NCI-H226 (cell line): ENCODE measurements at regions not wholly inside any gene's neighbourhood (a gene's known extent, or its start where the extent isn't known, plus 50 kb on each side); places are given as distances from the start of the nearest gene placed in this dataset.
"Not testable (repeated sequence)": the region's sequence is repeated elsewhere in the genome, so short reads cannot be mapped to it uniquely, and the experiment has no call there.

ENCODE experiments used
- DNase-seq: peaks from one replicate; pipeline ENCODE4 v3.0.0-alpha.2; 2015

GRCh38 chr4:27668001-27668400 is 807.4 kb downstream of the STIM2 start:
- no peak for DNase-seq

GRCh38 chr4:27678027-27678426 is 817.4 kb downstream of the STIM2 start:
- no peak for DNase-seq

- DNase-seq, result peak; percentile 22
Measured at GRCh38 chr4:27684610-27685011, 824.0 kb downstream of the STIM2 start.

GRCh38 chr4:27685091-27685490 is 824.5 kb downstream of the STIM2 start:
- no peak for DNase-seq

- no peak for DNase-seq
Measured at GRCh38 chr4:27685947-27686346, 825.3 kb downstream of the STIM2 start.

- DNase-seq, result peak; percentile 25
Measured at GRCh38 chr4:27692158-27692557, 831.5 kb downstream of the STIM2 start.

GRCh38 chr4:27692868-27693634 is 832.4 kb downstream of the STIM2 start:
- peak; percentile 50 for DNase-seq

GRCh38 chr4:27696257-27696656 is 835.6 kb downstream of the STIM2 start:
- not testable (repeated sequence) for DNase-seq

GRCh38 chr4:27701606-27702005 is 841.0 kb downstream of the STIM2 start:
- DNase-seq, result no peak

GRCh38 chr4:27702730-27703431 is 842.2 kb downstream of the STIM2 start:
- peak; percentile 3 for DNase-seq

- no peak for DNase-seq
Measured at GRCh38 chr4:27703771-27704170, 843.1 kb downstream of the STIM2 start.

GRCh38 chr4:27711041-27711440 is 850.4 kb downstream of the STIM2 start:
- no peak for DNase-seq

- DNase-seq, result no peak
Measured at GRCh38 chr4:27714073-27714472, 853.4 kb downstream of the STIM2 start.

- no peak for DNase-seq
Measured at GRCh38 chr4:27716693-27717430, 856.2 kb downstream of the STIM2 start.

GRCh38 chr4:27717431-27717755 is 856.8 kb downstream of the STIM2 start:
- DNase-seq, result no peak

- no peak for DNase-seq
Measured at GRCh38 chr4:27720010-27720766, 859.5 kb downstream of the STIM2 start.

- no peak for DNase-seq
Measured at GRCh38 chr4:27721193-27721592, 860.6 kb downstream of the STIM2 start.

GRCh38 chr4:27728892-27729291 is 868.3 kb downstream of the STIM2 start:
- DNase-seq, result no peak

GRCh38 chr4:27742816-27743215 is 882.2 kb downstream of the STIM2 start:
- DNase-seq, result no peak

GRCh38 chr4:27759611-27760575 is 899.3 kb downstream of the STIM2 start:
- DNase-seq, result no peak

- DNase-seq, result no peak
Measured at GRCh38 chr4:27763830-27764525, 903.3 kb downstream of the STIM2 start.
